Loucy (cell line): ENCODE measurements at regions not wholly inside any gene's neighbourhood (a gene's known extent, or its start where the extent isn't known, plus 50 kb on each side); places are given as distances from the start of the nearest gene placed in this dataset.

Experiments
- H2AFZ ChIP-seq: fragments of 200-600 bp; sonication (generic); 2 replicates; pipeline ENCODE4 v1.6.0; 2016; ENCODE audit warnings: antibody characterized with exemption, mild to moderate bottlenecking, low read length, moderate library complexity
- H3F3A ChIP-seq: fragments of 200-600 bp; 2 replicates; pipeline ENCODE4 v1.6.0; 2016; ENCODE audit warnings: antibody characterized with exemption, low read depth, mild to moderate bottlenecking
- H3K27me3 ChIP-seq: fragments of 200-600 bp; sonication (generic); 2 replicates; pipeline ENCODE4 v1.6.1; 2014; ENCODE audit warnings: low read length, mild to moderate bottlenecking; ENCODE audit not compliant: insufficient read depth, poor library complexity, severe bottlenecking
- H3K36me3 ChIP-seq: fragments of 200-600 bp; sonication (generic); 2 replicates; pipeline ENCODE4 v1.6.1; 2016; ENCODE audit warnings: low read length; ENCODE audit not compliant: insufficient read depth
- H3K4me1 ChIP-seq: fragments of 200-600 bp; sonication (generic); 2 replicates; pipeline ENCODE4 v1.5.1; 2014; ENCODE audit warnings: low read length, mild to moderate bottlenecking; ENCODE audit not compliant: insufficient read depth, poor library complexity, severe bottlenecking
- H3K4me2 ChIP-seq: fragments of 200-600 bp; sonication (generic); 2 replicates; pipeline ENCODE4 v1.6.0; 2014; ENCODE audit warnings: antibody characterized with exemption, low read length, low read depth, mild to moderate bottlenecking; ENCODE audit not compliant: poor library complexity, severe bottlenecking
- H3K4me3 ChIP-seq: fragments of 200-600 bp; sonication (generic); 2 replicates; pipeline ENCODE4 v1.5.1; 2014; ENCODE audit warnings: low read length, mild to moderate bottlenecking, mixed read lengths; ENCODE audit not compliant: poor library complexity, severe bottlenecking
- H3K79me2 ChIP-seq: fragments of 200-600 bp; sonication (generic); 2 replicates; pipeline ENCODE4 v1.6.1; 2014; ENCODE audit warnings: low read length; ENCODE audit not compliant: insufficient read depth
- H3K9ac ChIP-seq: fragments of 200-600 bp; sonication (generic); 2 replicates; pipeline ENCODE4 v1.6.0; 2014; ENCODE audit warnings: mild to moderate bottlenecking, low read depth, low read length, moderate library complexity; ENCODE audit not compliant: poor library complexity, severe bottlenecking
- H3K9me2 ChIP-seq: fragments of 200-600 bp; sonication (generic); replicated peaks from 2 replicates; pipeline ENCODE4 v1.6.1; 2016; ENCODE audit warnings: low read depth, low read length, mixed read lengths
- H3K9me3 ChIP-seq: fragments of 200-600 bp; sonication (generic); 2 replicates; pipeline ENCODE4 v1.6.1; 2014; ENCODE audit warnings: mild to moderate bottlenecking, antibody characterized with exemption, low read length, low read depth; ENCODE audit not compliant: insufficient read depth
- H4K20me1 ChIP-seq: fragments of 200-600 bp; sonication (generic); 2 replicates; pipeline ENCODE4 v1.6.0; 2014; ENCODE audit warnings: antibody characterized with exemption, low read length, mild to moderate bottlenecking; ENCODE audit not compliant: insufficient read depth, poor library complexity, severe bottlenecking
- EZH2phosphoT487 ChIP-seq: fragments of 200-600 bp; IDR thresholded peaks from 2 replicates; pipeline ENCODE4 v1.6.1; 2018; ENCODE audit warnings: antibody characterized with exemption, mild to moderate bottlenecking, moderate library complexity, borderline replicate concordance
- TF ChIP-seq, protein P1 (sequence below): fragments of 200-600 bp; sonication (generic); conservative IDR thresholded peaks from 2 replicates; pipeline ENCODE4 v1.5.1; 2014; ENCODE audit warnings: mild to moderate bottlenecking, antibody characterized with exemption, low read length

DNA sequence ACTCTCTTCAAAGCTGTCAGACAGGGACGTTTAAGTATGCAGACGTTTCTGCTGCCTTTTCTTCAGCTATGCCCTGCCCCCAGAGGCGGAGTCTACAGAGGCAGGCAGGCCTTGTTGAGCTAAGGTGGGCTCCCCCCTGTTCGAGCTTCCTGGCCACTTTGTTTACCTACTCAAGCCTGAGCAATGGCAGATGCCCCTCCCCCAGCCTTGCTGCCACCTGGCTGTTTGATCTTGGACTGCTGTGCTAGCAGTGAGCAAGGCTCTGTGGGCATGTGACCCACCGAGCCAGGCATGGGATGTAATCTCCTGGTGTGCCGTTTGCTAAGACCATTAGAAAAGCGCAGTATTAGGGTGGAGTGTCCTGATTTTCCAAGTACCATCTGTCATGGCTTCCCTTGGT is 900.4 kb upstream of the MDGA2 start:
- no peaks in the 10 kb centered on the region for H3K9me2 ChIP-seq
- H3K79me2 ChIP-seq, result no peaks in the 10 kb centered on the region
- H3F3A ChIP-seq, result no peaks in the 10 kb centered on the region
- H3K27me3 ChIP-seq, result no peaks in the 10 kb centered on the region
- H4K20me1 ChIP-seq, result no peaks in the 10 kb centered on the region
- no peak overlapping the region for H3K4me2 ChIP-seq
- H3K36me3 ChIP-seq, result no peaks in the 10 kb centered on the region
- no peaks in the 10 kb centered on the region for H3K4me1 ChIP-seq
- no peak overlapping the region for H2AFZ ChIP-seq
- H3K4me3 ChIP-seq, result no peak overlapping the region
- no peak overlapping the region for H3K9ac ChIP-seq
- no peaks in the 10 kb centered on the region for H3K9me3 ChIP-seq
- TF ChIP-seq EZH2phosphoT487, result no peak
- TF ChIP-seq, protein P1, sequence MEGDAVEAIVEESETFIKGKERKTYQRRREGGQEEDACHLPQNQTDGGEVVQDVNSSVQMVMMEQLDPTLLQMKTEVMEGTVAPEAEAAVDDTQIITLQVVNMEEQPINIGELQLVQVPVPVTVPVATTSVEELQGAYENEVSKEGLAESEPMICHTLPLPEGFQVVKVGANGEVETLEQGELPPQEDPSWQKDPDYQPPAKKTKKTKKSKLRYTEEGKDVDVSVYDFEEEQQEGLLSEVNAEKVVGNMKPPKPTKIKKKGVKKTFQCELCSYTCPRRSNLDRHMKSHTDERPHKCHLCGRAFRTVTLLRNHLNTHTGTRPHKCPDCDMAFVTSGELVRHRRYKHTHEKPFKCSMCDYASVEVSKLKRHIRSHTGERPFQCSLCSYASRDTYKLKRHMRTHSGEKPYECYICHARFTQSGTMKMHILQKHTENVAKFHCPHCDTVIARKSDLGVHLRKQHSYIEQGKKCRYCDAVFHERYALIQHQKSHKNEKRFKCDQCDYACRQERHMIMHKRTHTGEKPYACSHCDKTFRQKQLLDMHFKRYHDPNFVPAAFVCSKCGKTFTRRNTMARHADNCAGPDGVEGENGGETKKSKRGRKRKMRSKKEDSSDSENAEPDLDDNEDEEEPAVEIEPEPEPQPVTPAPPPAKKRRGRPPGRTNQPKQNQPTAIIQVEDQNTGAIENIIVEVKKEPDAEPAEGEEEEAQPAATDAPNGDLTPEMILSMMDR, result no peak

DNA sequence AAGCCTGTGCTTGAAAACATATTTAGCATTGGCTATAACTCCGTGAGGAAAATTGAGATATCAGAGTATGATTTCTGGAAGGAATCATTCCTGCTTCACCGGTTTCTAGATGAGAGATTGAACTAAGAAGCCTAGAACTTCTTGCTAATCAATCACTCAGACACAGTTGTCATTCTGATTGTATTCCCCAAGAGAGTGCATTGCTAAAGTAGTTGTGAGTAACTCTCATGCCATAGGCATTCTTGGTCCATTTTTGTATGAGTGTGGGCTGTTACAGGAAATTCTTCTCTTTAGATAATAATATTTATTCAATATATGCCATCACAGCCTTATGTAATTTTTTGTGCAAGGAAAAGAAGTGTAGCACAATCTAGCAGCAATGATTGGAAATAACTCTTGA is 893.3 kb upstream of the MDGA2 start:
- Histone ChIP-seq H4K20me1 (no peaks in the 10 kb centered on the region), H3K36me3 (no peaks in the 10 kb centered on the region), H3K4me2 (no peak overlapping the region), H2AFZ (no peak overlapping the region), H3K79me2 (no peaks in the 10 kb centered on the region), H3K9me2 (no peaks in the 10 kb centered on the region), H3K9ac (no peak overlapping the region), H3K9me3 (no peaks in the 10 kb centered on the region), H3K4me3 (no peak overlapping the region), H3K4me1 (no peaks in the 10 kb centered on the region), H3F3A (no peaks in the 10 kb centered on the region), H3K27me3 (no peaks in the 10 kb centered on the region)
- TF ChIP-seq, protein P1, result no peak
- no peak for TF ChIP-seq EZH2phosphoT487

DNA sequence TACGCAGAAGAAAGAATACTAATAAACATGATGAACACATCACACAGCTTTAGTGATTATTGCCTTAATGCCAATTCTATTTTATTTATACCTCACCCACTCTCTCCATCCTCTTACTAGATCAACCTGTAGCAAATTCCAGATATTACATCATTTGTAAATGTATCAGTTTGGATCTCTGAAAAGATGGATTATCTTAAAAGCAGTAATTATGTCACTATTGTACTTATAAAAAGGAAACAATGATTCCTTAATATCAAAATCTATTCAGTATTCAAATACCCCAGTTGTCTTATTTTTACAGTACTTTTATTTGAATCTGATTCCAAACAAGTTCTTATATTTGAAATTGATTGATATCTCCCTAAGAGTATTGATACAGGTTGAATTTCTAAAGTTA is 892.8 kb upstream of the MDGA2 start:
- Histone ChIP-seq H3F3A (no peaks in the 10 kb centered on the region), H3K4me2 (no peak overlapping the region), H4K20me1 (no peaks in the 10 kb centered on the region), H3K9me3 (no peaks in the 10 kb centered on the region), H3K9me2 (no peaks in the 10 kb centered on the region), H3K4me3 (no peak overlapping the region), H3K4me1 (no peaks in the 10 kb centered on the region), H2AFZ (no peak overlapping the region), H3K36me3 (no peaks in the 10 kb centered on the region), H3K79me2 (no peaks in the 10 kb centered on the region), H3K27me3 (no peaks in the 10 kb centered on the region), H3K9ac (no peak overlapping the region)
- TF ChIP-seq EZH2phosphoT487, result no peak
- TF ChIP-seq, protein P1, result no peak
